ENCODE measurements at regions not wholly inside any gene's neighbourhood (a gene's known extent, or its start where the extent isn't known, plus 50 kb on each side); places are given as distances from the start of the nearest gene placed in this dataset.

- TF ChIP-seq, protein P1, sequence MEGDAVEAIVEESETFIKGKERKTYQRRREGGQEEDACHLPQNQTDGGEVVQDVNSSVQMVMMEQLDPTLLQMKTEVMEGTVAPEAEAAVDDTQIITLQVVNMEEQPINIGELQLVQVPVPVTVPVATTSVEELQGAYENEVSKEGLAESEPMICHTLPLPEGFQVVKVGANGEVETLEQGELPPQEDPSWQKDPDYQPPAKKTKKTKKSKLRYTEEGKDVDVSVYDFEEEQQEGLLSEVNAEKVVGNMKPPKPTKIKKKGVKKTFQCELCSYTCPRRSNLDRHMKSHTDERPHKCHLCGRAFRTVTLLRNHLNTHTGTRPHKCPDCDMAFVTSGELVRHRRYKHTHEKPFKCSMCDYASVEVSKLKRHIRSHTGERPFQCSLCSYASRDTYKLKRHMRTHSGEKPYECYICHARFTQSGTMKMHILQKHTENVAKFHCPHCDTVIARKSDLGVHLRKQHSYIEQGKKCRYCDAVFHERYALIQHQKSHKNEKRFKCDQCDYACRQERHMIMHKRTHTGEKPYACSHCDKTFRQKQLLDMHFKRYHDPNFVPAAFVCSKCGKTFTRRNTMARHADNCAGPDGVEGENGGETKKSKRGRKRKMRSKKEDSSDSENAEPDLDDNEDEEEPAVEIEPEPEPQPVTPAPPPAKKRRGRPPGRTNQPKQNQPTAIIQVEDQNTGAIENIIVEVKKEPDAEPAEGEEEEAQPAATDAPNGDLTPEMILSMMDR (IDR thresholded peaks at IDR 0.05): no peak
- TF ChIP-seq SIN3A (IDR thresholded peaks at IDR 0.05; ENCODE audit: borderline replicate concordance, insufficient read depth, low read depth, low read length) (no peak), TCF7L2 (IDR thresholded peaks at IDR 0.05; ENCODE audit: low read depth, low read length) (no peak)
Measured at GRCh38 chrX:134713618-134714107, 55.4 kb upstream of the PLAC1 start.

Data from Panc1 (cell line).